ENCODE measurements at regions not wholly inside any gene's neighbourhood (a gene's known extent, or its start where the extent isn't known, plus 50 kb on each side); places are given as distances from the start of the nearest gene placed in this dataset.
"Not testable (repeated sequence)": the region's sequence is repeated elsewhere in the genome, so short reads cannot be mapped to it uniquely, and the experiment has no call there.

DNA sequence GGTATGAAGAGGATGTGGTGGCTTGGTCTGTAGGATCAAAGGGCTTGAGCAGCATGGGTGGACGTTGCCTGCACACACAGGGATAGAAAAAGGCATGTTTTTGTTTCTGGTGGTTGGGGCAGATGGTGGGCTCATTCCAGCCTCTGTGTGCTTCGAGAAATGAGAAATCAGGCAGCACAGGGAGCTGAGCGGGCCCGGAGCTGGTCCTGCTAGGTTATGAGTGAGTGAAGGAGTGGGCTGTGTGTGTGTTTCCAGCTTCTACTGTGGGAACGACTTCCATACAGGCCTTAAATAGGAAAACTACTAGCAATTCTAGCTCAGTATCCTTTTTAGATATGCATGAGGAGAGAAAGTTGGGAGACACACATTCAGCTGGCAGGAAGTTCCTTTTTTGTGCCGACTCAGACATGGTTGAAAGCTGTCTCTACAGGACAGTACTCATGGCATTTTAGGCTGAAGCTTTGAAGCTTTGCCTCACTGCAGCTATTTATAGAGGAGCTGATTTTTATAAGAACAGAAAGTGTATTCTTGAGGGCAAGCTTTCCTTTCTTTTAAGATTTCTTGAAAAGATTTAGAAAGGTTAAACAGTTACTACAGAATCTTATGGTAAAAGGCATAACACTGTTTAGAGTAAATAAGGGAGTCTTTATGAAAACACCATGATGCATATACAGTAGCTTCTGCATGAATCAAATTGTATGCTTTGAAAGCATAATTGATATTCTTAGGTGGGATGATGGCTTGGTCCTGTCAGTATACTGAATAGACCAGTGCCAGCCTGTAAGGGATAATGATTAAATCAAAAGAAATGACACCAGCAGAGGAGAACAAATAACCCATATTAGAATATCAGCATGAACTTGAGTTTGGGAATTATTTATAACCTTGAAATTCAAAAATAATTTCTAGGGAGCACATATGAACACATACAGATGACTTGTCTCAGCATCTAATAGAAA is 104.0 kb upstream of the MAN1A1 start:
- no peak for DNase-seq (ENCODE audit: low read depth in 2 of 2)

DNA sequence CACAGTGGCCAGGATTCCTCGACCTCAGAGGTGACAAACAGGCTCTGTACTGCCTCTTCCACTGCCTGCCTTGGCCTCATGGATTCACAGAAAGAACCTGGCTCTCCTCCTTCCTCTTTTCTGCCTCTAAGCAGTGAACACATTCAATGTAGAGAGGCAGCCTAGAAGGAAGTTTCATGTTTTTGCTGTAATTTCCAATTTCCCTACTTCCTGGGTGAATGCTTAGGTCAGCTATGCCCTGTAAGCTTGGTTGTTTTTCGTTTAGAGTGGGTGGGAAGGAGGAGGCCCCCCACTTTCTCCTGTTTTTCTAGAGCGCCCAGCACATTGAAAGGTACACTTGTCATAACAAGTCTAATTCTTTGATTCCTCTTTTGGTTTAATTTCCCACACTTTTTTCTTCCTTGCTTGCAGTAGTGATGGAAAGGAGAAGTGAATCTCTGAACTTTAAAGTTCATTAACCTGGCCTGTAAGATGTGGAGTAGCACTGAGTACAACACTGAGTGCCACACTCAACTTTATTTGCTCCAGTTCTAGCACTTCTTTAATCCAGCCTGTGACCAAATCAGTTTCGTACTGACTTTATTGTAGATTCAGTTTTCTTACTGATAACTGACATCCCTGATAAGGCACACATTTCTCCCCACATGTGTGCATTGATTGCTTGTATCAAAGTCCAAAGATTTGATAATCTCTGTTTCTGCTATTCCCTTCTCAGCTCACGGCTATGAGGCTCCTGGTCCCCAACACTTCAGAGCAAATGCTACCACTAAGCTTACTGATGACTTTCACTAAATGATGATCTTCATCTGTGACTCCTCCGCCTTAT is 100.0 kb upstream of the MAN1A1 start:
- no peak for DNase-seq (ENCODE audit: low read depth in 2 of 2)

DNA sequence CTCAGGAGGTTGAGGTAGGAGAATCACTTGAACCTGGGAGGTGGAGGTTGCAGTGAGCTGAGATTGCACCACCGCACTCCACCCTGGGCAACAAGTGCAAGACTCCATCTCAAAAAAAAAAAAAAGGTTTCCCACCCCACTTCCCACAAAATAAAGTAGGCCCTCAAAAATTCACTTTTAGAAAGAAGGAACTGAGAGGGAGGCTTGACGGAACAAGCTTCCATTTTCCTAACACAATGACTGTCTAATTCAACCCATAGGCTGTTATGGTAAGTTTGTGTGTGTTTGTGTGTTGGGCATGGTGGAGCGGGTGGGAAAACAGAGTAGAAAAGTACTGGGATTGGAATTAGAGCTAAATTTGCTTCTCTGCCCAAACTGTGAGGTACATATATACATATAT is 98.4 kb upstream of the MAN1A1 start:
- no peak for DNase-seq (ENCODE audit: low read depth in 2 of 2)

DNA sequence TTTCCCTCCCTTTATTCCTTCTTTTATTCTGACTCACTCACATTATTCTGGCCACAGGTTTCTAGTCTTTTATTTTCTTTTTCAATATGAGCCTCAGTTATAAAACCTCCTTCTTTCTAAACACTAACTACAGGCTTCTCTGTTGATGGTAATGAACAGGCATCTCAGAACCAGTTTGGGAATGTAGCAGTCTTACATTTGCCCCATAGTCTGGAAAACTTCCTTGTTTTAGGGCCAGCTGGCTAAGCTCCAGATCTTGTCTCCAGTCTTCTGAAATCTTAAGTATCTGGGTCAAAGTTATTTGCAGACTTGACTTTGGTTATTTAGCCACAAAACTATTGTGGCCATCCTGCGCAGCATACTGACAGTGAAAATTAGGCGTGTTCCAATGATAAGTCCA is 97.0 kb upstream of the MAN1A1 start:
- DNase-seq (ENCODE audit: low read depth in 2 of 2), result no peak

DNA sequence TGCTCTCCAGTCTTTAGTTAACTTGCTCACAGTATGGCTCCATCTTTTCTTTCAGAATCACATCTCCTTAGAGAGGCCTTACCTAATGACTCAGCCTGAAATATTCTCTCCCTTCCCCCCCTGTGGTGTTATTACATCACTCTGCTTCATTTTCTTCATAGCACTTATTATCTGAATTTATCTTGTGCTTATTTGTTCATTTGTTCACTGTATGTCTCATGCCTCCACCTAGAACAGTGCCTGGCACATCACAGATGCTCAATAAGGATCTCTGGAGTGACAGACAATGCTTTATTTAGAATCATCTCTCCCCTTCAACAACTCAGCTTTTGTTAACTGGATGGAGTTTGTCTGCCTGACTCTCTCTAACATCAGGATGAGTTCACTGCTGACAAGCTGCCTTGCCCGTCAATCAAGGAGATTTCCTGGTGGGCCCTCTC is 96.6 kb upstream of the MAN1A1 start:
- no peak for DNase-seq (ENCODE audit: low read depth in 2 of 2)

DNA sequence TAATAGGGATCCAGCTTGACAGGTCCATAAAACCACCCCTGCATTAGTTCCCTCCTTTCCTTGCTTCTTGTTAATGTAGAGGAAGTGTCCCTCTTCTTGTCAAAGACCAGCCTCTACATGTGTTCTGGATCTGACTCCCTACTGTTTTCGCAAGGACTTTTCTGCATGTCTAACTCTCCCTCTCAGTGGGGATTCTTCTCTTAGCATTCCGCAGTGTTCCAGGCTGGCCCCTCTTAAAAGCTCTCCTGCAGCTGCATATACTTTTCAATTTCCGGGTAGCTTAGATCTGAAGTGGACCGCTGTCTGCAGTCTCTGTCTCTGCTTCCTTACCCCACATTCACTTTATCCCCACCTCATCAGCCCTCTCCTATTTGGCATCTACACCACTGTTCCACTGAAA is 96.1 kb upstream of the MAN1A1 start:
- no peak for DNase-seq (ENCODE audit: low read depth in 2 of 2)

DNA sequence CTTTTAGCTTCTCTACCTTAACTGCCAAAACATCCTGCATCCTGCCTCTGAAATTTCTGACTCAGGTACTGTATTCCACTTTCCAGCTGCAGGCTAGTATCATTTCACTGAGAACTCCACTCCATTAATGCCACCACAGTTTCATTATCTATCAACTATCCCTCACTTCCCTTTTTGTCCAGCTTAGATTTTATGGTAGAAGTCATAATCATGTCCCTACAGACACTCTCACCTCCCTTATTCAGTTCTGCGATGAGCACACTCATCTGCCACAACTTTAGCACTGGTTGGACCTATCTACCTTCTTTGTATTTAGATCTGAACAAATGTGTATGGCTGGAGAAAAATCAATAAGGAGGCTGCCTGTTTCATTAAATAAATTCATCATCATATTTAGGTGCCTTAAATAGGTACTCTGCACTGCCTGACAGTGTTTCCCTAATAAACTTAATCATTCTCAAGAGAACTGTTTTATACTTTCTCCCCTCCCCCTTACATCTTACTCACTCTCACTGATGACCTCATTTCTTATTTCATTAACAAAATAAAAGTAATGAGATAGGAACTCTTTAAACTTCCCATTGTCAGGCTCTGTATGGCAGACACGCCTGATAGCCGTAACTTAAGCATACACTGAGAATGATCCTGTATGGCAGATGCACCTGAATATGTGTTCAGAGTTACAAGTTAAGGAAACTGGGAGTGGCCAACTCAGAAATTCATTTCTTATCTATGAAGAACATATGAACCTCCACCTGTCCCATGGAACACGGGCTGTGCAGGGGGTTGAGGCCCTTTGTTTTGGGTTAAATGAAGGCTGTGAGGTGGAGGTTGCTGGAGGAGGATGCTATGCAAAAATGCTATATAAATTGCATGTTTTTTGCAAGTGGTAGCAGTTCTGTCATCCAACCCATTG is 95.3 kb upstream of the MAN1A1 start:
- DNase-seq (ENCODE audit: low read depth in 2 of 2), result no peak

DNA sequence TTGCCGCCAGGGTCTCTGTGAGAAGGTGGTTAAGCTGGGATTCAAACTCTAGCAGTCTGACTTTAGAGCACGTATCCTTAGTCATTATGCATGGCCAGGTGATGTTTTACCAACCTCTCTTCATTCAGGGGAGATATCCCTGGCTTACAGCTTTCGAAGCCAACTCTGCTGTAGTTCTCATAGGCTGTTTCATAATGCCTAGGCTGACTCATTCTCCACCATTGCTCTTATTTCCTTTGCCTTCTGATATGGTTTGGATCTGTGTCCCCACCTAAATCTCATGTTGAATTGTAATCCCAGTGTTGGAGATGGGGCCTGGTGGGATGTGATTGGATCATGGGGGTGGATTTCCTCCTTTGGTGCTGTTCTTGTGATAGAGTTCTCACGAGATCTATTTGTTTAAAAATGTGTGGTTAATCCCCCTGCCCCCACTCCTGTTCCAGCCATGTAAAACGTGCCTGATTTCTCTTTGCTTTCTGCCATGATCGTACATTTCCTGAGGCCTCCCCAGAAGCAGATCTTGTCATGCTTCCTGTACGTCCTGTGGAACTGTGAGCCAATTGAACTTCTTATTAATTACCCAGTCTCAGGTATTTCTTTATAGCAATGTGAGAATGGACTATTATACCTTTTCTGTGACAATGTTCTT is 94.6 kb upstream of the MAN1A1 start:
- no peak for DNase-seq (ENCODE audit: low read depth in 2 of 2)

DNA sequence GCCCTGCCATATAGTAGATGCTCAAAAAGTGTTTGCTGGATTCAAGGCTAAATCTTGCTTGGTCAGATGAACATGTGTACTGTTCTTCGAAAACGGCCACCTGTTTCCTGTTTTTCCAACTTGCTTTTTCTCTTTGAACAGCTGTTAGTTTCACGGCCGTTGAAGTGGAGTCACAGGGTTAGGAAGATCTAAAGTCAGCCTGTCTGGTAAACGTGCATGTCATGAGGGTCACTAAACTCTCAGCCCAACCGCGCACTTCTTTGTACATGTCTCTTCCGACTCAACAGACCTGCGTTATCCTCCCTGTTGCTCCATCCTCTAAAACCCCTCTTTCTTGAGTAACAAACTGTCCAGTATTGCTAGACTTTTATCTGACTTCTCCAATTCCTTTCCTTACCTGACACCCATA is 93.2 kb upstream of the MAN1A1 start:
- DNase-seq (ENCODE audit: low read depth in 2 of 2), result no peak

DNA sequence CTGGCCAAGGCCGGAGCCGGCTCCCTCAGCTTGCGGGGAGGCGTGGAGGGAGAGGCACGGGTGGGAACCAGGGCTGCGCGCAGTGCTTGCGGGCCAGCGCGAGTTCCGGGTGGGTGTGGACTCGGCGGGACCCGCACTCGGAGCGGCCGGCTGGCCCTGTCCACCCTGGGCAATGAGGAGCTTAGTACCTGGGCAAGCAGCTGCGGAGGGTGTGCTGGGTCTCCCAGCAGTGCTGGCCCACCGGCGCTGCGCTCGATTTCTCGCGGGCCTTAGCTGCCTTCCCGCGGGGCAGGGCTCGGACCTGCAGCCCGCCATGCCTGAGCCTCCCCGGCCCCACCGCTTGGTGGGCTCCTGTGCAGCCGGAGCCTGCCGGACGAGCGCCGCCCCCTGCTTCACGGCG is 91.4 kb upstream of the MAN1A1 start:
- no peak for DNase-seq (ENCODE audit: low read depth in 2 of 2)

DNA sequence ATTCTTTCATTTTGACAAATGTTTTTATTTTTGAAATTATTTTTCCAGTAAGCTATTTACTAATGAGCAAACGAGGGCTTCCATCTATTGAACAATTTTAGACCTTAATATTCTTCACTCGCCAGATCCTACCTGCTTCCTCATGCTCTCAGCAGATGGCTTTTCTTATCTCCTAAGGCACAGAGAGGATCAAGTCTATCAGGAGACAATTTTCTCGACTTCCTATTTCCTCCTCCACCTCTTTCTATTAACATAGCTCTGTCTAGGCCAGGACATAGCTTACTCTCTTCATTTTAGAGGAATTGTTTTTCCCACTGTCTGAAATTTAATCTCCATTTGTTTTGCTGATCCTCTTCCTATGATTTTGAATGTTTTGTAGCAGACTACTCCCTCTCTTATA is 87.0 kb upstream of the MAN1A1 start:
- DNase-seq (ENCODE audit: low read depth in 2 of 2), result no peak

DNA sequence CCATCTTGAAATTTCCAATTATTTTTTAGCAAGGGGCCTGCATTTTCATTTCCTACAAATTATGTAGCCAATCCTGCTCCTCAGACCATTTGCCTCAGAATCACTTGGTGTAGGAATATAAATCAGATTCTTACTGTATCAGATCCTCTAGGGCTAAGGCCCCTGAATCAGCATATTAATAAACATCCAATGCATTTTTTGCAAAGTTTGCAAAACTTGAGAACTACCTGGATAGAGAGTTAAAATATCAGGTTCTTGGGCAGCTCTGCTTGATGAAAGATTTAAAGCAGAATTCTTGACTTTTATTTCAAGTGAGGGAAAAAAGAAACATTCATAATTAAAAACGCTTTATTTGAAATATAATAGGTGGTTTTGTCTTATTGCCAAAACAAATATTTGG is 82.2 kb upstream of the MAN1A1 start:
- no peak for DNase-seq (ENCODE audit: low read depth in 2 of 2)

DNA sequence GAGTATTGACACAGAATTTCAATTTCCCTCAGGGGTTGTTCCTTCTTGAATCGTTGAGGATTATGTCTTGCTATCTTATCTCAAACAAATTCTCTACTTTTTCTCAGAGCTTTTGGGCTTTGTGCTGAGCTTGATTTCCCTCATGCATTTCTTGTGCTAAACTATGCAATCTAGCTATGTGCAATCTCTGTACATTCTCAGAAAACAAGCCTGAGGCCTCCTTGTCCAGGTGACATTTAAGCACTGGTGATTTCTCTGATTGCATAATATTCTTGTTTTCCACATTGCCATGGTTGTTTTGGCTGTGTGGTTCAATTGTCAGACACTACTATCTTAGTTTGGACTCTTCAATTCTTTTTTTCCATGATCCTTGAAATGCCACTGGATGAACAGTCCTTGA is 81.2 kb upstream of the MAN1A1 start:
- no peak for DNase-seq (ENCODE audit: low read depth in 2 of 2)

DNA sequence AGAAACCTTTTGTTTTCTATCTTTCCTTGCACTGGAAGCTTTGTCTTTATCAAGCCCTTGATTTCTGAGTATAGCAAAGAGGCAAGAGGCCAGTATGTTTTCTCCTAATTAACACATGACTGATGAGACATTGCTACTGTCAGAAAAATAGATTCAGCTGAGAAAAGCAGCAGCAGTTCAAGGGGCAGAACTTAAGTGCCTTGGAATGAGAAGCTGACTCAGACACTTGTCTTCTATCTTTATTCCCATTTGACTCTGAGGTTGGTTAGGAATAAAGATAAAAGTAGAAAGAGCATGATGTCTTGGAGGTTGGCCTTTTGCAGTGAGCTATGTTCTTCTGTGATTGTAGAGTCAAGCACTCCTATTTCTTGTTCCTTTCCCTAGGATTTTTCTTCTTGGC is 79.1 kb upstream of the MAN1A1 start:
- DNase-seq (ENCODE audit: low read depth in 2 of 2), result no peak

DNA sequence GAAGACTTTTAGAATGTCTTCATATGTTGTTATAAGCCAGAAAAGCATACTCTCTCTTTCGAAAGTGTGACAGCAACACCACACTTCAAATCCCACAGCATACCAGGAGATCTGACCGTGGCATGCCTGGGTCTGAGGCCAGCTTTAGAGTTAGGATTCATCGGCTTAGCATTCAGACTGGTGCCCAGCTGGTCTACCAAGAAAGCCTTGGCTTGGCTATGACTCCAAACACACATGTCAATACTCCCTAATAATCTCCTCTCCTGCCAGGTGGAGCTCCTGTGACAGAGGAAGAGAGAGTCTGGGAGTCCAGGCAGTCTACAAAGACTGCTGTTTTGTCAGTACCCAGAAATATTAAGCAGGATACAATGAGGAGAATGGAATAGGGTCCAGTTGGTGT is 77.1 kb upstream of the MAN1A1 start:
- DNase-seq (ENCODE audit: low read depth in 2 of 2), result no peak

DNA sequence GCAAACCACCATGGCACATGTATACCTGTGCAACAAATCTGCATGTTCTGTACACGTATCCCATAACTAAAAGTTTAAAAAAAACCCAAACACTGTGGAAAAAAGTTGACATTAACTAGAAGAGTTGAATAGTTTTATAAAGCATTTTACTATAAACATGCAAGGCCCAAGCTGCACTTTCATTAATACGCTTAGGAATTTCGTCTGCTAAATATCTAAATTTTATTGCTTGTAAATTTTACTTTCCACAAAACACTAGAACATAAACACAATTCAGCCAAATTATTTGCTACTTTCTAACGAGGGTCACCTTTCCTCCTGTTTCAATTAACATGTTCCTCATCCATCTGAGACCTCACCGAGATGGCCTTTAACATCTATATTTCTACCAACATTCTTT is 74.4 kb upstream of the MAN1A1 start:
- DNase-seq (ENCODE audit: low read depth in 2 of 2), result no peak

DNA sequence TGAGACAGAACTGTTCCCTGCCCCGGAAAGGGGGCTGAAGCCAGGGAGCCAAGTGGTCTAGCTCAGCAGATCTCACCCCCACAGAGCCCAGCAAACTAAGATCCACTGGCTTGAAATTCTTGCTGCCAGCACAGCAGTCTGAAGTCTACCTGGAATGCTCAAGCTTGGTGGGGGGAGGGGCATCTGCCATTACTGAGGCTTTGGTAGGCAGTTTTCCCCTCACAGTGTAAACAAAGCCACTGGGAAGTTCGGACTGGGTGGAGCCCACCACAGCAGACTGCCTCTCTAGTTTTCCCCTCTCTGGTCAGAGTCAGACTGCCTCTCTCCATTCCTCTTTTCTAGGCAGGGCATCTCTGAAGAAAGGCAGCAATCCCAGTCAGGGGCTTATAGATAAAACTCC is 68.5 kb upstream of the MAN1A1 start:
- not testable (repeated sequence) for DNase-seq (ENCODE audit: low read depth in 2 of 2)

DNA sequence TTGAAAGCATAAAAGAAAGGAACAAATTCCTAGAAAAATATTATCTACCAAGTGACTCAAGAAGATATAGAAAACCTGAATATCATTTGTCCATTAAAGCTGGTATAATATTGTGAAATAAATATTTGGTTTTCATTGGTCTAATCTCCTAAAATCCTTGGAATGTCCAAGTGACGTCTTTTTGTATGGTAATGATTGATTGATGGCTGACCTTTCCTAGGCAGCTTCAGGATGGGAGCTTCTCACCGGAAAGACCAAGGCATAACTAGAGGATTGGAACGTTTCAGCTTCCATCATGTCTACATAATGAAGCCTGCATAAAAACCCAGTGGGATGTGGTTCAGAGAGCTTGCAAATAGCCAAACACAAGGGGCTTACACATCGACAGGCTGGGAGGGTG is 57.6 kb upstream of the MAN1A1 start:
- DNase-seq (ENCODE audit: low read depth in 2 of 2), result no peak

DNA sequence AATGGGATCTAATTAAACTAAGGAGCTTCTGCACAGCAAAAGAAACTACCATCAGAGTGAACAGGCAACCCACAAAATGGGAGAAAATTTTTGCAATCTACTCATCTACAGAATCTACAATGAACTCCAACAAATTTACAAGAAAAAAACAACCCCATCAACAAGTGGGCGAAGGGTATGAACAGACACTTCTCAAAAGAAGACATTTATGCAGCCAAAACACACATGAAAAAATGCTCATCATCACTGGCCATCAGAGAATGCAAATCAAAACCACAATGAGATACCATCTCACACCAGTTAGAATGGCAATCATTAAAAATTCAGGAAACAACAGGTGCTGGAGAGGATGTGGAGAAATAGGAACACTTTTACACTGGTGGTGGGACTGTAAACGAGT is 55.6 kb upstream of the MAN1A1 start:
- DNase-seq (ENCODE audit: low read depth in 2 of 2), result not testable (repeated sequence)
